Stimulated activated memory B cell treated with anti-CD40 and anti-IgM and Interleukin-4, amounts not matched to agents 10 μg/mL and 1 μg/mL and 100 μg/mL, for 72 hours (primary cell): ENCODE measurements at regions not wholly inside any gene's neighbourhood (a gene's known extent, or its start where the extent isn't known, plus 50 kb on each side); places are given as distances from the start of the nearest gene placed in this dataset.
A peak's percentile ranks its signal among the peaks of the same experiment; 100 is the strongest.
"Not testable (repeated sequence)": the region's sequence is repeated elsewhere in the genome, so short reads cannot be mapped to it uniquely, and the experiment has no call there.

ENCODE experiments used
- ATAC-seq: fragments of 150-1000 bp; cut with Tn5 transposase; 2 replicates; pipeline ENCODE4 v1.10.0; 2021
- H3K27ac Mint-ChIP-seq: one replicate; pipeline ENCODE4 v1.8.0; 2022; ENCODE audit warnings: mild to moderate bottlenecking, mixed read lengths
- H3K27me3 Mint-ChIP-seq: one replicate; pipeline ENCODE4 v1.8.0; 2022; ENCODE audit warnings: mixed read lengths
- H3K36me3 Mint-ChIP-seq: one replicate; pipeline ENCODE4 v1.8.0; 2022; ENCODE audit warnings: mixed read lengths
- H3K4me1 Mint-ChIP-seq: one replicate; pipeline ENCODE4 v1.8.0; 2022; ENCODE audit warnings: mixed read lengths
- H3K4me3 Mint-ChIP-seq: one replicate; pipeline ENCODE4 v1.8.0; 2022; ENCODE audit warnings: mild to moderate bottlenecking, moderate library complexity, mixed read lengths
- H3K9me3 Mint-ChIP-seq: one replicate; pipeline ENCODE4 v1.8.0; 2022; ENCODE audit warnings: mixed read lengths

GRCh38 chr3:10732292-10732691 is 83.7 kb upstream of the SLC6A11 start:
- H3K4me3 Mint-ChIP-seq: no peak overlapping the region
- H3K27me3 Mint-ChIP-seq: peaks cover 40% of the 10 kb centered on the region
- H3K9me3 Mint-ChIP-seq: peaks cover 13% of the 10 kb centered on the region

DNA sequence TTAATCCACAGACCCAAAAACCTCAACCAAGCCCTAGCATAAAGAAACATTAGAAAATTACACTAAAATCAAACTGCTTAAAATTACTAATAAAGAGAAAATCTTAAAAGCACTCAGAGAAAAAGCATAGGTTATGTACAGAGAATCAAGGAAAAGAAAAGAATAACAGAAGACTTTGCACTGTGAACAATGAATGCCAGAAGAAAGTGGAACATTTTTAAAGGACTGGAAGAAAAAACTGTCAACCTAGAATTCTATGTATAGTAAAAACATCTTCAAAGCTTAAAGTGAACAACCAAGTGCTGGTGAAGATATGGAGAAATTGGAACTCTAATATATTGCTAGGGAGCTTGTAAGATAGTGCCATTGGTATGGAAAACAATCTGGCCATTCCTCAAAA is 82.7 kb upstream of the SLC6A11 start:
- no peak overlapping the region for H3K4me3 Mint-ChIP-seq
- ATAC-seq: no peak
- H3K27ac Mint-ChIP-seq: no peak overlapping the region
- H3K27me3 Mint-ChIP-seq: peaks cover 40% of the 10 kb centered on the region
- H3K4me1 Mint-ChIP-seq: no peaks in the 10 kb centered on the region
- H3K36me3 Mint-ChIP-seq: no peaks in the 10 kb centered on the region
- peaks cover 13% of the 10 kb centered on the region for H3K9me3 Mint-ChIP-seq

More at GRCh38 chr3:10732292-10732691, 83.7 kb upstream of the SLC6A11 start:
- H3K36me3 Mint-ChIP-seq: no peaks in the 10 kb centered on the region
- ATAC-seq: no peak
- H3K27ac Mint-ChIP-seq: no peak overlapping the region
- no peaks in the 10 kb centered on the region for H3K4me1 Mint-ChIP-seq

DNA sequence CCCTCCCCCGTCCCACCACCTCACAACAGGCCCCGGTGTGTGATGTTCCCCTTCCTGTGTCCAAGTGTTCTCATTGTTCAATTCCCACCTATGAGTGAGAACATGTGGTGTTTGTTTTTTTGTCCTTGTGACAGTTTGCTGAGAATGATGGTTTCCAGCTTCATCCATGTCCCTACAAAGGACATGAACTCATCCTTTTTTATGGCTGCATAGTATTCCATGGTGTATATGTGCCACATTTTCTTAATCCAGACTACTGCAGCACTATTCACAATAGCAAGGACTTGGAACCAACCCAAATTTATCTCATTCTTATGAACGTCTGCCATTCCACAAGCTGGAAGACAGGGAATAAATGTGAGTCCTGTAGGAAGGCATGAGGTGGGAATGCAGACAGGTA is 79.6 kb upstream of the SLC6A11 start:
- Mint-ChIP-seq H3K27me3 (peaks cover 43% of the 10 kb centered on the region), H3K9me3 (peaks cover 13% of the 10 kb centered on the region)
- ATAC-seq, H3K36me3 Mint-ChIP-seq, H3K4me1 Mint-ChIP-seq, H3K27ac Mint-ChIP-seq, H3K4me3 Mint-ChIP-seq: not testable (repeated sequence)

DNA sequence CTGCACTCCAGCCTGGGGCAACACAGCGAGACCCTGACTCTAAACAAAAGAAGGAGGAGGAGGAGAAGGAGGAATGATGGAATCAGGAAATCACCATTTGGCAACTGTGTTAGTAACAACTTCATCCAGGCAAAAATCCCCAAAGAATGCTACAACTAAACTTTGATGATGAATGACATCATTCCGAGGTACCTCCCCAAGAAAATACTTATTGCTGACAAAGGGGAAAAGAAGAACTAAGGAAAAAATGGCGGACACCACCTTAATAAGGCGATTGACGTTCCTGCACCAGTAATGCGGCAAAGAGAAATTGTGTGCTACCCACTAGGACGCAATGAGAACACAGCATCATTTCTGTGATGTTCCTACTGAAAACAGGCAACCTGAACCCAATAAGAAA is 78.2 kb upstream of the SLC6A11 start:
- ATAC-seq: no peak
- peaks cover 7% of the 10 kb centered on the region for H3K4me1 Mint-ChIP-seq
- H3K36me3 Mint-ChIP-seq: no peaks in the 10 kb centered on the region
- no peak overlapping the region for H3K27ac Mint-ChIP-seq
- peaks cover 51% of the 10 kb centered on the region for H3K27me3 Mint-ChIP-seq
- H3K9me3 Mint-ChIP-seq: peaks cover 7% of the 10 kb centered on the region
- no peak overlapping the region for H3K4me3 Mint-ChIP-seq

GRCh38 chr3:10738688-10739372 is 77.2 kb upstream of the SLC6A11 start:
- Mint-ChIP-seq H3K27me3 (peaks cover 61% of the 10 kb centered on the region), H3K4me1 (peaks cover 7% of the 10 kb centered on the region), H3K4me3 (peak overlapping the region; percentile 35), H3K36me3 (no peaks in the 10 kb centered on the region), H3K27ac (no peak overlapping the region), H3K9me3 (peaks cover 3% of the 10 kb centered on the region)
- ATAC-seq: peak; percentile 77

DNA sequence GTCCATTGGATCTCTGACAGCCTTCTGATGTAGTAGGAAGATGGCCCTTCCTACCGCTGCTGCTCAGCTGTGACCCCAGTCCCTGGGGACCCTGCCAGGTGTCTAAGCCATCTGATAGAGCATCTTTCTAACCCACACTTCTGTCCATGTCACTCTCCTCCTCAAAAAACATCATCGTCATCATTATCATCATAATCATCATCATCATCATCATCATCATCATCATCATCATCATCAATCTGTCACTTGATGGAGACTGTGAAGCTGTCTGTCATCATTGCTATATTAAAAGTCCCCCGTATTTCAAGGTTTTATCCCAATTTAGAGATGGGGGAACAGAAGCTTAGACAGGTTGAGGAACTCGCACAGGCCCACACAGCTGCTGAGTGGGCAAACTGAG is 75.1 kb upstream of the SLC6A11 start:
- peaks cover 64% of the 10 kb centered on the region for H3K27me3 Mint-ChIP-seq
- no peaks in the 10 kb centered on the region for H3K36me3 Mint-ChIP-seq
- H3K4me1 Mint-ChIP-seq: peaks cover 7% of the 10 kb centered on the region
- H3K27ac Mint-ChIP-seq: no peak overlapping the region
- no peak overlapping the region for H3K4me3 Mint-ChIP-seq
- H3K9me3 Mint-ChIP-seq: no peaks in the 10 kb centered on the region
- ATAC-seq: no peak

DNA sequence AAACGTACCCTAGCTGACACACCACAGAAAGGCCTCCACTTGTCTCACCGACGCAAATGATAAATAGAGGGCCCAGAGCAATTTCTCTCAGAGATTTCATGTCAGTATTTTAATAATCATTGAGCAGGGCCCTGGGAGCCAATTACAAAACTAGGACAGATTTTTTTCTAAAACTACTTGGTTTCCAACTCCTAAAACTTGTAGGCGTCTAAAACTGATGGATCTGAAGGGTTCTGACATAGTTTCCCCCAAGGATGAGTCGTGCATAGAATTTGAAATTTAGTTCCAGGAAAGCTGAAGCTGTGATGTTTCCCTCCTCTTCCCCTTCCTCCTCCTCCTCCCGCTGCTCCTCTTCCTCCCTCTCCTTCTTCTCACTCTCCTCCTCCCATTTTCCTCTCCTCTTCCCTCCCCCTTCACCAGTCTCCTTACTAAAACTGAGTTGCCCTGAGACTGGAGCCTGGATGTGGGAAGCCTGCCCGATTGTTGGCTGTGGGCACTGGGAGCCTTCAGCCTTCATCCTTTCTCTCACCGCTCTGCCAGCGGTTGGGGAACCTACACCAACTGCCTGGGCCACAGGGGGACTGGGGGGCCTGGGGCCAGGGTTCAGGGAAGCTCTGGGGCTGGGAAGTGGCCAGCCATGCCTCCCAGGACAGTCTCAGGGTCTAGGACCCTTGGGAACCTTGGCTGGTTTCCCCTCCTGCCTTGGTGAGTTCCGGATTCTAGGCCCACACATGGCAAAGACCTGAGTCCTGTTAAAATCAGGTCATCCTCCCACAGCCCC is 73.9 kb upstream of the SLC6A11 start:
- Mint-ChIP-seq H3K36me3 (no peaks in the 10 kb centered on the region), H3K4me3 (no peak overlapping the region), H3K27ac (no peak overlapping the region), H3K9me3 (no peaks in the 10 kb centered on the region), H3K4me1 (peaks cover 7% of the 10 kb centered on the region), H3K27me3 (peaks cover 74% of the 10 kb centered on the region)
- no peak for ATAC-seq

DNA sequence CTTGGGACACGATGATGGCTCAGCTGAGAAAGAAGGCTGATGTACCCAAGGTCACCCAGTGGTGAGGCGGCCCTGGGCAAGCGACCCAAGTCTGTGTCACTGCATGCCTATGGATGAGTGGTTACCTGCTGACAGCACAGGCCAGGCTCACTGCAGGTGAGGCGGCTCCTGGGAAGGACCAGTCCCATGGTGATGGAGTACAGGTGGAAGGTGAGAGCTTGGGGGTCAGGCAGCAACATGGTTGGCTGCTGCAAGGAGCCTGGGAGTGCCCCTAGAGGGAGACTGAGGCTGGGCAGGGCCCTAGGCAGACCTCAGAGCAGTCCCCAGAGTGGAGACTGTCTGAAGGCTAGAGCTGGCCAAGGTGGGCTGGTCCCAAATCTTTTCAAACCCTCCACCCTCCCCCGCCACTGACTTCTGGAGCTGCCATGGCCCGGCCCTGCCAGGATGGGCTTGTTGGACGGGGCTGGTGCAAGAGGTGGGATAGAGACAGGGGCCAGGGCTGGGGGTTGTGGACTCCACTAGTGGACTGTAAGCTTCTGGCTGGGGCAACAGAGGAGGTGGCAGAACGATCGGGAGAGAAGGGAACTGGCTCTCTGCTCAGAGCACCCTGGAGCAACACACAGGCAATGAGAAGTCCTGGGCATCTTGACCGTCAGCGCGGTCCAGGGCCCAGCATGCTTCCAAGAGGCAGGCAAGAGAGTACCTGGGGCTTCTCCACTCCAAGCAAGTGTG is 72.5 kb upstream of the SLC6A11 start:
- H3K36me3 Mint-ChIP-seq: no peaks in the 10 kb centered on the region
- H3K27me3 Mint-ChIP-seq: peaks cover 65% of the 10 kb centered on the region
- ATAC-seq: peak; percentile 4
- peaks cover 7% of the 10 kb centered on the region for H3K4me1 Mint-ChIP-seq
- H3K27ac Mint-ChIP-seq: no peak overlapping the region
- H3K4me3 Mint-ChIP-seq: no peak overlapping the region
- H3K9me3 Mint-ChIP-seq: no peaks in the 10 kb centered on the region

- no peaks in the 10 kb centered on the region for H3K36me3 Mint-ChIP-seq
Measured at GRCh38 chr3:10744098-10744465, 71.9 kb upstream of the SLC6A11 start.

DNA sequence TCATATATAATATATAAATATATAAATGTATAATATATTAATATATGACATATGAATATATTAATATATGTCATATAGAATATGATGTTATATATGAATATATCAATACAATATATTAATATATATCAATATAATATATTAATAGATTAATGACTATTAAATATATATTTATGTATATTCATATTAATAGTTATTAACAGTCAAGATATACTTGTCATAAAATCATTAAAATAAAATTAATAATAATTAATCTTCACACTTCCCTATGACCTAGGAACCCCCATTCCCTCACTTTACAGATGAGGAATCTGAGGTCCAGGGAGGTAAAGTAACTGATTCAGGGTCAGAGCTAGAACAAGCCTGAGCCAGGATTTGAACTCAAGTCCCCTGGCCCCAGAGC is 70.6 kb upstream of the SLC6A11 start:
- Mint-ChIP-seq H3K36me3 (no peaks in the 10 kb centered on the region), H3K27me3 (peaks cover 48% of the 10 kb centered on the region), H3K9me3 (no peaks in the 10 kb centered on the region), H3K4me1 (no peaks in the 10 kb centered on the region), H3K4me3 (no peak overlapping the region), H3K27ac (no peak overlapping the region)
- ATAC-seq: no peak

More at GRCh38 chr3:10744098-10744465, 71.9 kb upstream of the SLC6A11 start:
- H3K27ac Mint-ChIP-seq: no peak overlapping the region
- H3K9me3 Mint-ChIP-seq: no peaks in the 10 kb centered on the region
- peak; percentile 29 for ATAC-seq
- H3K4me1 Mint-ChIP-seq: peaks cover 4% of the 10 kb centered on the region
- no peak overlapping the region for H3K4me3 Mint-ChIP-seq
- H3K27me3 Mint-ChIP-seq: peaks cover 60% of the 10 kb centered on the region

DNA sequence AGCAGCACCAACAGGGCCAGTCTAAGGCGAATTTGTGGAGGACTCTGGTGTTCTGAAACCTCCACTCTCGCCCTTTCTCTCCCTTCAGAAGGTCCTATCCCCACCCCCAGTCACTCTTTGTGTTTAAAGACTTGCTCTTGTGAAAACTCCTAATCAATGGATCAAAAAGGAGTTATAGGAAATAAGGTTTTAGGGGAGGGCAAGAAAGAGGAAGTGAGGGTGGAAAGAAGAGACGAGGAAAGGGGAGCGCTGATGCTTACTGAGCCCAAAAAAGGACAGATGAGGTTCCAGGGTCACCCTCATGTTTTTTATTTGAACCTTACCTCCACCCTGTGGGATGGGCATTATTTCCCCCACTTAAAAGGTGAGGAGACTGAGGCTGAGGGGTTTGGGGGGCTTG is 70.0 kb upstream of the SLC6A11 start:
- H3K27me3 Mint-ChIP-seq: peaks cover 42% of the 10 kb centered on the region
- H3K9me3 Mint-ChIP-seq: no peaks in the 10 kb centered on the region
- H3K36me3 Mint-ChIP-seq: no peaks in the 10 kb centered on the region
- H3K4me3 Mint-ChIP-seq: no peak overlapping the region
- H3K4me1 Mint-ChIP-seq: no peaks in the 10 kb centered on the region
- no peak for ATAC-seq
- H3K27ac Mint-ChIP-seq: no peak overlapping the region

DNA sequence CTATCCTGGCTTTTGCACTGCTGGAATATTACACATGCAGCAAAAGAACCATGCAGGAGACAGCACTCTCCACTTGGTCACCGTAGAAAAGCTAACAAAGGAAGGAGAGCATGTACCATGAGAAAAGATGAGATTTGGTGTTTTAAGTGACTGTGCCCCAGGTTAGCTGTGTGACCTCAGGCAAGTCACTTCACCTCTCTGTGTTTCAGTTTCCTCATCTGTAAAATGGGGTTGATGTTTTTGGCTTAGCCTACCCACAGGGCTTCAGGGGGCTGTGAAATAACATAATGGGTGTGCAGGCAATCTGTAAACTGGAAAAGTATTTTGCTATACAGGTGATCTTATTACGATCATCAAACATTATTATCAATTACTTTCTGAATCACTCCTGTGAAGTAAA is 69.3 kb upstream of the SLC6A11 start:
- Mint-ChIP-seq H3K27ac (no peak overlapping the region), H3K27me3 (peaks cover 38% of the 10 kb centered on the region), H3K9me3 (no peaks in the 10 kb centered on the region), H3K4me3 (no peak overlapping the region), H3K4me1 (no peaks in the 10 kb centered on the region), H3K36me3 (no peaks in the 10 kb centered on the region)
- no peak for ATAC-seq

- no peaks in the 10 kb centered on the region for H3K36me3 Mint-ChIP-seq
- H3K27ac Mint-ChIP-seq: no peak overlapping the region
- ATAC-seq: no peak
Measured at GRCh38 chr3:10747341-10747740, 68.7 kb upstream of the SLC6A11 start.

GRCh38 chr3:10748040-10748439 is 68.0 kb upstream of the SLC6A11 start:
- no peaks in the 10 kb centered on the region for H3K9me3 Mint-ChIP-seq
- H3K27ac Mint-ChIP-seq: no peak overlapping the region
- ATAC-seq: no peak
- peaks cover 38% of the 10 kb centered on the region for H3K27me3 Mint-ChIP-seq
- no peaks in the 10 kb centered on the region for H3K4me1 Mint-ChIP-seq
- no peaks in the 10 kb centered on the region for H3K36me3 Mint-ChIP-seq
- H3K4me3 Mint-ChIP-seq: no peak overlapping the region

More at GRCh38 chr3:10747341-10747740, 68.7 kb upstream of the SLC6A11 start:
- H3K4me3 Mint-ChIP-seq: no peak overlapping the region
- H3K9me3 Mint-ChIP-seq: no peaks in the 10 kb centered on the region
- no peaks in the 10 kb centered on the region for H3K4me1 Mint-ChIP-seq
- H3K27me3 Mint-ChIP-seq: peaks cover 38% of the 10 kb centered on the region

DNA sequence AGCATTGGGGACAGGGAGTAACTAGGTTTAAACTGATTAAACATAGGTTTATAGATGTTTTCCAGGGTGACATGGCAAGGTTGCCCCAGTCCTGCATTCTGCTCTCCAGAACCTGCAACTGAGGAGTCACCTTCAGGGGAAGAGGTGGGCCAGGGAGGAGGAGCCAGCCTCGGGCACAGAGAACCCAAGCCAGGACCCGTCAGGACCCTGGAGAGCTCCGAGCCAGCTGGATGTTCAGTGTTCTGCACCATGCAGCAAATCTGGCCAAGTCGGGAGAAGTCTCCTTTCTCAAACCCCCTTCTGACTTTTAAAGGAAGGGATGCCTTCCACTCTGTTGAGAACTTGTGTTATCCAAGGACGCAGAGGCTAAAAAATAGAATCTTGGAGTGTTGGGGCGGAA is 62.1 kb upstream of the SLC6A11 start:
- ATAC-seq: no peak

More for the DNA sequence above, 62.1 kb upstream of the SLC6A11 start:
- H3K27me3 Mint-ChIP-seq: peaks cover 52% of the 10 kb centered on the region
- no peaks in the 10 kb centered on the region for H3K4me1 Mint-ChIP-seq
- no peak overlapping the region for H3K27ac Mint-ChIP-seq
- H3K4me3 Mint-ChIP-seq: no peak overlapping the region
- no peaks in the 10 kb centered on the region for H3K9me3 Mint-ChIP-seq
- no peaks in the 10 kb centered on the region for H3K36me3 Mint-ChIP-seq
